A549 (cell line): ENCODE measurements at regions not wholly inside any gene's neighbourhood (a gene's known extent, or its start where the extent isn't known, plus 50 kb on each side); places are given as distances from the start of the nearest gene placed in this dataset.

Source experiments
- CBX8 ChIP-seq: fragments of 200-600 bp; sonication (generic); IDR thresholded peaks from 2 replicates; pipeline ENCODE4 v1.6.1; 2016
- CEBPB ChIP-seq, 2 experiments: fragments of >200 bp in 1 of 2; sonication (Bioruptor Twin) in 1 of 2; formaldehyde crosslinking in 1 of 2; IDR thresholded peaks; 2 replicates each; pipeline ENCODE4 v1.6.1; 2012 to 2016
- CTCF ChIP-seq: fragments of >200 bp; sonication (Bioruptor Twin); formaldehyde crosslinking; IDR thresholded peaks from 3 replicates; pipeline ENCODE4 v1.5.1; 2016
- EP300 ChIP-seq, 2 experiments: fragments of >200 bp; sonication (Bioruptor Twin); formaldehyde crosslinking; IDR thresholded peaks; 2 replicates in 1 of 2; 3 replicates in 1 of 2; pipeline ENCODE4 v1.6.1; 2016 to 2017
- GATA3 ChIP-seq: IDR thresholded peaks from 2 replicates; pipeline ENCODE4 v1.6.1; 2012; ENCODE audit warnings: borderline replicate concordance
- HMGXB4 ChIP-seq: fragments of 250-450 bp; sonication (Bioruptor Pico); IDR thresholded peaks from 2 replicates; pipeline ENCODE4 v1.5.0; 2021; ENCODE audit warnings: mild to moderate bottlenecking, moderate library complexity, borderline replicate concordance
- JUN ChIP-seq, 2 experiments: fragments of >200 bp; sonication (Bioruptor Twin); formaldehyde crosslinking; IDR thresholded peaks; 2 replicates in 1 of 2; 3 replicates in 1 of 2; pipeline ENCODE4 v1.6.1; 2016 to 2017
- NFE2L2 ChIP-seq: fragments of 150-350 bp; conservative IDR thresholded peaks from 2 replicates; pipeline ENCODE4 v1.6.1; 2014; ENCODE audit warnings: low read length
- POLR2AphosphoS2 ChIP-seq: conservative IDR thresholded peaks from 2 replicates; pipeline ENCODE4 v1.6.1; 2012; ENCODE audit warnings: low read length, improper control_type of control experiment, inconsistent platforms
- RAD21 ChIP-seq, 2 experiments: fragments of >200 bp in 1 of 2; sonication (Bioruptor Twin) in 1 of 2; formaldehyde crosslinking in 1 of 2; IDR thresholded peaks in 1 of 2; conservative IDR thresholded peaks in 1 of 2; 2 replicates in 1 of 2; 3 replicates in 1 of 2; pipeline ENCODE4 v1.6.1; 2012 to 2018; ENCODE audit warnings: inconsistent platforms in 1 of 2
- RFX5 ChIP-seq: fragments of 450-650 bp; IDR thresholded peaks from 2 replicates; pipeline ENCODE4 v1.7.1; 2014; ENCODE audit warnings: antibody characterized with exemption, mild to moderate bottlenecking, moderate library complexity
- SREBF2 ChIP-seq: fragments of 450-650 bp; IDR thresholded peaks from 2 replicates; pipeline ENCODE4 v1.6.1; 2014; ENCODE audit warnings: mild to moderate bottlenecking, moderate library complexity
- USF2 ChIP-seq: fragments of 450-650 bp; IDR thresholded peaks from 2 replicates; pipeline ENCODE4 v1.6.1; 2014; ENCODE audit warnings: antibody characterized with exemption

- TF ChIP-seq CEBPB (IDR thresholded peaks at IDR 0.05): no peak
- no peak for TF ChIP-seq USF2
- TF ChIP-seq CBX8: no peak
- no peak for TF ChIP-seq POLR2AphosphoS2
- no peak for TF ChIP-seq EP300 (IDR thresholded peaks at IDR 0.05)
- no peak for TF ChIP-seq RAD21 (conservative IDR thresholded peaks at IDR 0.05 in 1 of 2, IDR thresholded peaks at IDR 0.05 in 1 of 2)
- TF ChIP-seq CTCF: no peak
- TF ChIP-seq HMGXB4 (CRISPR knock-in tag): no peak
- TF ChIP-seq NFE2L2: no peak
- no peak for TF ChIP-seq SREBF2
- no peak for TF ChIP-seq RFX5
- no peak for TF ChIP-seq JUN (IDR thresholded peaks at IDR 0.05)
- no peak for TF ChIP-seq GATA3
These were observed 133.2 kb upstream of the ITGB1 start for GRCh38 chr10:33091201-33091600.
